ENCODE measurements at regions not wholly inside any gene's neighbourhood (a gene's known extent, or its start where the extent isn't known, plus 50 kb on each side); places are given as distances from the start of the nearest gene placed in this dataset.

DNA sequence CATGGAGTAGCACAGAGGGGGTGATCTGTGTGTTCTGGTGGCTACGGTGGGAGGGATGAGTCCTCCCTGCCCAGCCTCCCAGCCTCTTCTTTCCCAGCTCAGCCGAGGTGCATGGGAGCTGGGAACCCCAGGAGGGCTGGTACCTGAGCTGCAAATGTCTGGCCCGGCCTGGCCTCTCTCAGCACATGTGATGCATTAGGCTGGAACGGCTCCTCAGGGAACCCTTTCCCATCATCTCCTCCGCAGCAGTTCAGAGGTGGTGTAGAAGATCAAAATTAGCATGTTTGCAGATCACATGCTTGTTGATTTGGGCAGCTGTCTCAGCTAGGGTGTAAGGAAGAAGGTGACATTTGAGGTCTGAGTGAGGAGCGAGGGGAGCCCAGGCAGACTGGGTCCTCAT lies 126.6 kb downstream of the EMX2 start:
- no peaks in the 10 kb centered on the region for H3K27me3 ChIP-seq (ENCODE audit: control insufficient read depth, insufficient read depth, low read length)
- no peaks in the 10 kb centered on the region for H3K9me3 ChIP-seq (ENCODE audit: control insufficient read depth, insufficient read depth, low read length)
- DNase-seq (ENCODE audit: low read depth, low spot score): no peak
- H3K36me3 ChIP-seq (ENCODE audit: control insufficient read depth, insufficient read depth, low read length): no peaks in the 10 kb centered on the region
- no peaks in the 10 kb centered on the region for H3K4me1 ChIP-seq (ENCODE audit: control insufficient read depth, insufficient read depth, low read length)
- H3K27ac ChIP-seq (ENCODE audit: low read length): no peak overlapping the region
- WGBS (ENCODE audit: insufficient coverage, insufficient read length): no CpG with 5 or more reads among the region's 6 CpGs
- no peak overlapping the region for H3K4me3 ChIP-seq (ENCODE audit: low read length)

DNA sequence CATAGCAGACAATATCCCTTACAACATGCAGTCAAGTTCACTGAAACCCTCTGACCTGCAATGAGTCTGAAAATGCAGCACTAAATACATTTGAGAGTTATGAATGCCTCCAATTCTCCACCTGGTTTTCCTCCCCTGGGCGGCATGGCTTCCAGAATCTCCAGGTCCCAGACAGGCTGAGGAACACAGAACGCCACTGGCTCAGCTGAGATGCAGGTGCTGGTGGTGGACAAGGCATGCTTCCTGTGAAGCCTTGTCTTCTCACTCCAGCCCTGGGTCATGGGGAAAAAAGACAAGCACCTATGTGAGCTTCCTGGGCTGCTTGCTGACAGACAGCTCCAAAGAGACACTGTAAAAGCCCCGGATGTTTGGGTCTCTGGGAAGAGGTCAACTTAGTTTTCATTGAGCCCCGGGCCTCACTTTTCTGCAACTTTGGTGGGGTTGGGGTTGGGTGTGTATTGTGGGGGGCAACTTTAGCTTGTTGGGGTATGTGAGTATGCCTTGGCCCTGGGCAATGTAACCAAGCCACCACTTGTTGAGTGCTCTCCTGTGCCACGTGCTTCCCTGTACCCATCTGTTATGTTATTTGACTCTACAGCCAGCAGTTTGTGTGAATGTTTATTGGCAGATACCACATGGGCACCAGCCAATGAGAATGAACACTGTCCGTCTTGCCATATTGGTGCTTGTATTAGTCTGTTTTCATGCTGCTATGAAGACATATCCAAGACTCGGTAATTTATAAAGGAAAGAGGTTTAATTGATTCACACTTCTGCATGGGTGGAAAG lies 127.8 kb downstream of the EMX2 start:
- Histone ChIP-seq H3K27ac (ENCODE audit: low read length) (no peak overlapping the region), H3K9me3 (ENCODE audit: control insufficient read depth, insufficient read depth, low read length) (no peaks in the 10 kb centered on the region), H3K27me3 (ENCODE audit: control insufficient read depth, insufficient read depth, low read length) (no peaks in the 10 kb centered on the region), H3K4me1 (ENCODE audit: control insufficient read depth, insufficient read depth, low read length) (no peaks in the 10 kb centered on the region), H3K36me3 (ENCODE audit: control insufficient read depth, insufficient read depth, low read length) (no peaks in the 10 kb centered on the region), H3K4me3 (ENCODE audit: low read length) (no peak overlapping the region)
- WGBS (ENCODE audit: insufficient coverage, insufficient read length): no CpG with 5 or more reads among the region's 7 CpGs
- DNase-seq (ENCODE audit: low read depth, low spot score): no peak

DNA sequence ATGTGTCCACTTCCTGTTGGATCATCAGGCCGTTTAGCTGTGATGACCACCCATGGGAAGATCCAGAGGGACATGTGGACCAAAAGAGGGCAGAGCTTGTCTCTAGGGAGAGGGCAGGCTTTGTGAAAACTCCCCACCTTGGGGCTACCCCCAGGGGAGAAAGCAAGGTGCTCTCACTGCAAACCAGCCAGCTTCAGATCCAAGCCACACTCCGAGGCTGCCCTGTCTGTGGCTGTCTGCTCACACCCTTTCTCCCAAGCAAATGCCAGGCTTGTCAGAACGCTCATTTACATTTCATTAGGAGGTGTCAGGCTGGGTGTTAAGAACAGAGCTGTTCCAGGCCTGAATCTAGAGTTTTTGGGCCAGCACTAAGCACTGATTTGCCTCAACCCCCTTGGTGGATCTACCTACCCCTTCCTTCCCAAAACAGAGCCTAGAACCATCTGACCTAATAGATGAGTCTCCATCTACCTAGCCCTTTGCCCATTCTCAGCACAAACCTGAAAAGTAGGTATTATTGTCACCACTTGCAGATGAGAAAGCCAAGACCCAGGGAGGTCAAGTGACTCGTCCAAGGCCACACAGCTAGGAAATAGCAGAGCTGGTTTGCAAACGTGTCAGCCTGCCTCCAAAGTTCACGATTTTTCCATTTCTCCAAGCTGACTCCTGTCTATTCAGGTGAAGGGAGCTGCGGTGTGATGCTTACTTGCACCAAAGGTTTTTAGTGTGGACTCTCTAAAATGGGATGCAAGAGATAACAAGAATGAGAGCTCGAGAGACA lies 130.9 kb downstream of the EMX2 start:
- no peak for DNase-seq (ENCODE audit: low read depth, low spot score)
- Histone ChIP-seq H3K4me1 (ENCODE audit: control insufficient read depth, insufficient read depth, low read length) (no peaks in the 10 kb centered on the region), H3K4me3 (ENCODE audit: low read length) (no peak overlapping the region), H3K27me3 (ENCODE audit: control insufficient read depth, insufficient read depth, low read length) (no peaks in the 10 kb centered on the region), H3K36me3 (ENCODE audit: control insufficient read depth, insufficient read depth, low read length) (no peaks in the 10 kb centered on the region), H3K9me3 (ENCODE audit: control insufficient read depth, insufficient read depth, low read length) (no peaks in the 10 kb centered on the region), H3K27ac (ENCODE audit: low read length) (no peak overlapping the region)
- WGBS (ENCODE audit: insufficient coverage, insufficient read length): no CpG with 5 or more reads among the region's 8 CpGs

DNA sequence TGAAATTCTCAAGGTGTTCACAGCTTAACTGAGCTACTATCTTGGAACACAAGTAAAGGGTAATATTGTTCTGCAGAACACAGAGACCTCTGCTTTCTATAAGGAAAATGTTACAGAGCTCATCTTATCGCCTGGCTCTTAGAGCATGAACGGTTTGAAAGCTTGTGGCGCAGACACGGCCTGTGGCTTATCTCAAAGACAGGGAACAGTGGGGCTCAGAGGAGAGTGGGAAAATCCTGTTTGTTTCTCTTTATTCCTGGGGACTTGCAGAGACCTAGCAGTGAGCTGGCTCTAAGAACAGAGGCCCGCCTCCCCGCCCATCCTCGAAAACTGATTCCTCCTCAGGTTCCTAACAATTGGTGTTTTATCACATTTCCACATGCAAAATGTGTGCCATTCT lies 131.7 kb downstream of the EMX2 start:
- H3K27me3 ChIP-seq (ENCODE audit: control insufficient read depth, insufficient read depth, low read length): no peaks in the 10 kb centered on the region
- no peak overlapping the region for H3K27ac ChIP-seq (ENCODE audit: low read length)
- no peaks in the 10 kb centered on the region for H3K4me1 ChIP-seq (ENCODE audit: control insufficient read depth, insufficient read depth, low read length)
- H3K4me3 ChIP-seq (ENCODE audit: low read length): no peak overlapping the region
- H3K36me3 ChIP-seq (ENCODE audit: control insufficient read depth, insufficient read depth, low read length): no peaks in the 10 kb centered on the region
- H3K9me3 ChIP-seq (ENCODE audit: control insufficient read depth, insufficient read depth, low read length): no peaks in the 10 kb centered on the region
- WGBS (ENCODE audit: insufficient coverage, insufficient read length): no CpG with 5 or more reads among the region's 7 CpGs
- no peak for DNase-seq (ENCODE audit: low read depth, low spot score)

DNA sequence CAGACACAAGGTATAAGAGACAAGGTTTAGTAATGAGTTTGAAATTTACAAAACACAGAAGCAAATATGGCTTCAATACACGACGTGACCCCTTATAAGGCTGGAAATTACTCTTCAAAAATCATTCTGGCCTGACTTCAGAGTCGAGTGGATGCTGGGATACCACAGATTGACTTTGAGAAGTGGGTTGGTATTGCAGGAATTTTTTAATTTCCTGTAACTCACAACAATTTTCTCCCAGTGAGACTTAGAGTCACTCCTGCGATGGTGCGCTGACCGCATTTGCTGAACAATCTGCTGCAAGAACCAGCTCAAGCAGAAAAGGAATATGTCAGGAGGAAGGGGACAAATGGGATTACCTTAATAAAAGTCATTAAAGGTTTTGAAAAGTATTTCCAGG lies 132.1 kb downstream of the EMX2 start:
- Histone ChIP-seq H3K4me1 (ENCODE audit: control insufficient read depth, insufficient read depth, low read length) (no peaks in the 10 kb centered on the region), H3K9me3 (ENCODE audit: control insufficient read depth, insufficient read depth, low read length) (no peaks in the 10 kb centered on the region), H3K27me3 (ENCODE audit: control insufficient read depth, insufficient read depth, low read length) (no peaks in the 10 kb centered on the region), H3K27ac (ENCODE audit: low read length) (no peak overlapping the region), H3K4me3 (ENCODE audit: low read length) (no peak overlapping the region), H3K36me3 (ENCODE audit: control insufficient read depth, insufficient read depth, low read length) (no peaks in the 10 kb centered on the region)
- no CpG with 5 or more reads among the region's 6 CpGs for WGBS (ENCODE audit: insufficient coverage, insufficient read length)
- DNase-seq (ENCODE audit: low read depth, low spot score): no peak

DNA sequence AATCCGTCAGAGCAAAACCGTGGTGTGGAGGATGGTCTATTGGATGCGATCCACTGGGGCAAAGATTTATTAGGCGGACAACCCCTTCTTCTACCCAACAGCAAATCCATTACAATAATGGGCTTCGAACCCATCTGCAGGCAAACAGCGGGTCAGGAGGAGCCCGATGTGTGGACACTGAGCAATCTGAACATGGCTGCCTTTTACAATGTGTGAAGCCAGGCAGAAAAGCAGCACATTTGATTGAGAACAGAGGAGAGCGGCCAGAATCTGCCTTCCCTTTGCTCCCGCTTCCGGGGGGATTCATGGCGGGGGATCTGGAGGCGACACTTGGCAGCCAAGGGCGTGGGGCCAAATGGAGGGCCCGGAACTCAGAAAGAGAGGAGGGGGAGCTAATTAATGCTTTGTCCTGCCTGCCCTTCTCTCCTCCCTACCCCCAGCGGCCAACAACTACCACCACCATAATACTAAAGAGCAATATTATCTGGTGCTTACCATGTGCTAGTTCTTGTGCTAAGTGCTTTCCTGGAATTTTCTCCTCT lies 133.0 kb downstream of the EMX2 start:
- H3K9me3 ChIP-seq (ENCODE audit: control insufficient read depth, insufficient read depth, low read length): no peaks in the 10 kb centered on the region
- no peak for DNase-seq (ENCODE audit: low read depth, low spot score)
- no CpG with 5 or more reads among the region's 15 CpGs for WGBS (ENCODE audit: insufficient coverage, insufficient read length)
- no peaks in the 10 kb centered on the region for H3K36me3 ChIP-seq (ENCODE audit: control insufficient read depth, insufficient read depth, low read length)
- H3K4me1 ChIP-seq (ENCODE audit: control insufficient read depth, insufficient read depth, low read length): no peaks in the 10 kb centered on the region
- no peak overlapping the region for H3K4me3 ChIP-seq (ENCODE audit: low read length)
- H3K27ac ChIP-seq (ENCODE audit: low read length): no peak overlapping the region
- no peaks in the 10 kb centered on the region for H3K27me3 ChIP-seq (ENCODE audit: control insufficient read depth, insufficient read depth, low read length)

DNA sequence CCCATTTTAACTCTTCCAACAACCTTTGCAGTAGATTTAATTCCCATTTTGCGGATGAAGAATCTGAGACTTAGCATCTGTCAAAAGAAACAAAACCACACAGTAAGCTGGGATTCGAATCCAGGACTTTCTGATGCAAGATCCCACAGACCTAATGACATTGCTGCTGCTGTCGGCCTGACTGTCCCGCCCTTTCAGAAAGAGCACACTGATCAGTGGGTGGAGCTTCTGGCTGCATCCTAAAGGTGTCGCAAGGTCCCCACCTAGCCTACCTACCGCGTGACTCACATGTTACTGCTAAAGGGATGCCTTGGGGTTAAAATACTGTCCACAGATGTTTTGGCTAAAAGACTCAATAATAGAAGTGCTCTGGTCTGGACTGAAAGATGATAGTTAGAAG lies 134.7 kb downstream of the EMX2 start:
- Histone ChIP-seq H3K27ac (ENCODE audit: low read length) (no peak overlapping the region), H3K36me3 (ENCODE audit: control insufficient read depth, insufficient read depth, low read length) (no peaks in the 10 kb centered on the region), H3K27me3 (ENCODE audit: control insufficient read depth, insufficient read depth, low read length) (no peaks in the 10 kb centered on the region), H3K9me3 (ENCODE audit: control insufficient read depth, insufficient read depth, low read length) (no peaks in the 10 kb centered on the region), H3K4me1 (ENCODE audit: control insufficient read depth, insufficient read depth, low read length) (no peaks in the 10 kb centered on the region), H3K4me3 (ENCODE audit: low read length) (no peak overlapping the region)
- DNase-seq (ENCODE audit: low read depth, low spot score): no peak
- no CpG with 5 or more reads among the region's 7 CpGs for WGBS (ENCODE audit: insufficient coverage, insufficient read length)

DNA sequence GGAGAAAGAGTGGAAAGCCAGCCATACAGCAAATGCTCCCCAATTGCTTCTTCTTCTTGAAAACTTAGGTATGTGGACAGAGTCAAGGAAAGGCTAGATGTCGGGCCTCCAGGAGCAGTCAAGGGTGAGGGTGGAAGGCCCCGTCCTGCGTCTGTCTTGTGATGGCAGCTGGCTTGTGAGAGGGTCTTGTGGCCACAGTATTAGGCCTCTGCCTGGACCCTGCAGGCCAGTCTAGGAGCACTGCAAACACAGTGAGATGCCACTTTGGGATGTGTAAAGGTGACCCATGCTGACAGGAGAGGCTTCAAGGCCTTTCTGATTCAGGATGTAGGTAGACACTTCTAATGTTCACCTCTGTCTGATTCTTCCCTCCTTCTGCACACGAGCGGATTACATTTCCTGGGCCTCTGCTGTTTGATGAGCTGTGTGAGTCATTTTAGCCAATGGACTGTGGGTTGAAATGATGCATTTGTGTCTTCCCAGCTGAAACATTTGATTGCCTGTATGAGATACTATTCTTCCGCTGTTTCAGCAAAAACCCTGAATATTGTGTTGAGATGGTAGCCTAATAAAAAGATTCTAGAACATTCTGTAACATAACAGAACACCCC lies 135.4 kb downstream of the EMX2 start:
- Histone ChIP-seq H3K9me3 (ENCODE audit: control insufficient read depth, insufficient read depth, low read length) (no peaks in the 10 kb centered on the region), H3K36me3 (ENCODE audit: control insufficient read depth, insufficient read depth, low read length) (no peaks in the 10 kb centered on the region), H3K4me3 (ENCODE audit: low read length) (no peak overlapping the region), H3K4me1 (ENCODE audit: control insufficient read depth, insufficient read depth, low read length) (no peaks in the 10 kb centered on the region), H3K27ac (ENCODE audit: low read length) (no peak overlapping the region), H3K27me3 (ENCODE audit: control insufficient read depth, insufficient read depth, low read length) (no peaks in the 10 kb centered on the region)
- no CpG with 5 or more reads among the region's 6 CpGs for WGBS (ENCODE audit: insufficient coverage, insufficient read length)
- DNase-seq (ENCODE audit: low read depth, low spot score): no peak

DNA sequence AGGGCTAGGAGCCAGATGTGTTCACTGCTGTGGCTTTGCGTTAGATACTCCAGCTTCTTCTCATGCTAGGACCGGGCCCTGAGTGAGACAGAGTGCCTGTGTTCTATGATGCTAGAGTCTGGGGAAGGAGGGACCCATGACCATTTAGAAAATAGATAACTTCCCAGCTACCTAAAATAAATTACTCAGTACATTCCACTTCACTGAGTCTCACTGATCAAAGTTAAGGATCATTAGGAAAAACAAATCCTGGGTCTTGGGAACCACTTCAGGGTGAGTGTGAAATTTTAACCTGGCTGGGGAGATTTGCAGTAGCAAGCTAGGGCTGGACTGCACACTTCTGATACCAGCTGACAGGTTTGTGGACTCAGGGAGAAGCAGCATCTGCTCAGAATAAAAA lies 138.1 kb downstream of the EMX2 start:
- Histone ChIP-seq H3K27me3 (ENCODE audit: control insufficient read depth, insufficient read depth, low read length) (no peaks in the 10 kb centered on the region), H3K36me3 (ENCODE audit: control insufficient read depth, insufficient read depth, low read length) (no peaks in the 10 kb centered on the region), H3K4me3 (ENCODE audit: low read length) (no peak overlapping the region), H3K4me1 (ENCODE audit: control insufficient read depth, insufficient read depth, low read length) (no peaks in the 10 kb centered on the region), H3K27ac (ENCODE audit: low read length) (no peak overlapping the region), H3K9me3 (ENCODE audit: control insufficient read depth, insufficient read depth, low read length) (no peaks in the 10 kb centered on the region)
- no CpG with 5 or more reads among the region's 2 CpGs for WGBS (ENCODE audit: insufficient coverage, insufficient read length)
- DNase-seq (ENCODE audit: low read depth, low spot score): no peak

DNA sequence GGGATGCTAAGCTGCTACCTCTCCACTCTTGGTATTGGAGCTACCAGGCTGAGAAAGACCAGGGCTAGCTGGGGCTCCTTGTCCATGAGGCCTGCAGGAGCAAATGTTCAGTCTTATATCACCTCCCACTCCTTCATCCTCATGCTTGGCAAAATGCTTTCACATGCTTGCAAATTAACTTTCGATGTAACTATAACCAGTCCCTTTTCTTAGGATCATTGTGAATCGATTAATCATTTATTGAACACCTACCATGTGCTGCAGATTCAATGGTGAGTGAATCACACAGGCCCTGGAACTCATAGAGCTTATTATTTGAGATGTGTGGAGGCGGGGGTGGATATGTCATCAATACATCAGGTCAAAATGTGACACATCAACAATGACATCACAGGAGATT lies 138.6 kb downstream of the EMX2 start:
- Histone ChIP-seq H3K4me1 (ENCODE audit: control insufficient read depth, insufficient read depth, low read length) (no peaks in the 10 kb centered on the region), H3K36me3 (ENCODE audit: control insufficient read depth, insufficient read depth, low read length) (no peaks in the 10 kb centered on the region)
- no peak for DNase-seq (ENCODE audit: low read depth, low spot score)

More for the DNA sequence above, 138.6 kb downstream of the EMX2 start:
- H3K27me3 ChIP-seq (ENCODE audit: control insufficient read depth, insufficient read depth, low read length): no peaks in the 10 kb centered on the region
- no peak overlapping the region for H3K4me3 ChIP-seq (ENCODE audit: low read length)
- no CpG with 5 or more reads among the region's 3 CpGs for WGBS (ENCODE audit: insufficient coverage, insufficient read length)
- H3K27ac ChIP-seq (ENCODE audit: low read length): no peak overlapping the region
- H3K9me3 ChIP-seq (ENCODE audit: control insufficient read depth, insufficient read depth, low read length): no peaks in the 10 kb centered on the region
